IMR-90 (cell line): ENCODE measurements at regions not wholly inside any gene's neighbourhood (a gene's known extent, or its start where the extent isn't known, plus 50 kb on each side); places are given as distances from the start of the nearest gene placed in this dataset.

Experiments
- ATAC-seq: fragments of 200-7000 bp; cut with Tn5 transposase; 2 replicates; pipeline ENCODE4 v1.9.1; 2020; ENCODE audit warnings: low read depth, mild to moderate bottlenecking, moderate library complexity
- BruUV-seq: library from RNA; stranded (reverse); fragments of 400-500 nt; replicated peaks from 2 replicates; lab custom pipeline; 2021; lab: Mats Ljungman, UMichigan
- CTCF ChIA-PET: fragments of 300-600 bp; formaldehyde crosslinking; extraction: SDS; loops from one replicate; lab custom pipeline; 2021; ENCODE audit warnings: antibody characterized with exemption; lab: Yijun Ruan, JAX
- POLR2A ChIA-PET: fragments of 300-600 bp; sonication (Branson Sonifier 250); formaldehyde crosslinking; loops from one replicate; lab custom pipeline; 2022; ENCODE audit warnings: antibody characterized with exemption; ENCODE audit not compliant: unreplicated experiment; lab: Charles Lee
- DNase-seq: peaks from one replicate; pipeline ENCODE4 v3.0.0; 2013
- H2AFZ ChIP-seq: replicated peaks from 2 replicates; pipeline ENCODE3; 2013; ENCODE audit warnings: low read length, mild to moderate bottlenecking; ENCODE audit not compliant: poor library complexity
- H2AK5ac ChIP-seq: 2 replicates; pipeline ENCODE4 v1.6.1; 2013; ENCODE audit warnings: low read depth, low read length, inconsistent platforms
- H2AK9ac ChIP-seq: replicated peaks from 2 replicates; pipeline ENCODE3; 2013; ENCODE audit warnings: mild to moderate bottlenecking, low read depth, low read length, moderate library complexity; ENCODE audit not compliant: poor library complexity
- H2BK120ac ChIP-seq: 2 replicates; pipeline ENCODE4 v1.6.1; 2013; ENCODE audit warnings: low read depth, low read length, inconsistent platforms
- H2BK15ac ChIP-seq: 3 replicates; pipeline ENCODE4 v1.6.1; 2013; ENCODE audit warnings: low read depth, low read length, inconsistent platforms
- H2BK20ac ChIP-seq: 2 replicates; pipeline ENCODE4 v1.6.1; 2013; ENCODE audit warnings: low read depth, mild to moderate bottlenecking, inconsistent platforms, low read length, moderate library complexity
- H2BK5ac ChIP-seq: 2 replicates; pipeline ENCODE4 v1.6.1; 2013; ENCODE audit warnings: mild to moderate bottlenecking, low read depth, low read length, inconsistent platforms; ENCODE audit not compliant: poor library complexity, severe bottlenecking
- H3K14ac ChIP-seq: replicated peaks from 2 replicates; pipeline ENCODE4 v1.6.1; 2013; ENCODE audit warnings: low read depth, low read length, inconsistent platforms
- H3K18ac ChIP-seq: 2 replicates; pipeline ENCODE4 v1.6.1; 2013; ENCODE audit warnings: low read depth, low read length, control low read depth
- H3K23ac ChIP-seq: 2 replicates; pipeline ENCODE4 v1.6.1; 2013; ENCODE audit warnings: low read depth, low read length, inconsistent platforms
- H3K27ac ChIP-seq: 2 replicates; pipeline ENCODE4 v1.5.1; 2013; ENCODE audit warnings: mild to moderate bottlenecking, control low read depth, low read length; ENCODE audit not compliant: insufficient read depth
- H3K27me3 ChIP-seq: 2 replicates; pipeline ENCODE4 v1.6.1; 2013; ENCODE audit warnings: low read length; ENCODE audit not compliant: control insufficient read depth, insufficient read depth
- H3K36me3 ChIP-seq: 2 replicates; pipeline ENCODE4 v1.6.1; 2013; ENCODE audit warnings: low read length, mixed read lengths; ENCODE audit not compliant: control insufficient read depth, insufficient read depth
- H3K4ac ChIP-seq: 2 replicates; pipeline ENCODE4 v1.6.1; 2013; ENCODE audit warnings: low read depth, low read length, inconsistent platforms
- H3K4me1 ChIP-seq: 2 replicates; pipeline ENCODE4 v1.6.1; 2013; ENCODE audit warnings: low read length, mixed read lengths; ENCODE audit not compliant: control insufficient read depth, insufficient read depth
- H3K4me2 ChIP-seq: 2 replicates; pipeline ENCODE4 v1.6.1; 2013; ENCODE audit warnings: low read depth, mild to moderate bottlenecking, control low read depth, low read length, moderate library complexity
- H3K4me3 ChIP-seq: 2 replicates; pipeline ENCODE4 v1.5.1; 2013; ENCODE audit warnings: low read depth, mild to moderate bottlenecking, control low read depth, low read length, moderate library complexity; ENCODE audit not compliant: insufficient read depth
- H3K56ac ChIP-seq: 2 replicates; pipeline ENCODE4 v1.6.1; 2013; ENCODE audit warnings: low read length, inconsistent platforms; ENCODE audit not compliant: insufficient read depth; ENCODE audit errors: extremely low read depth
- H3K79me1 ChIP-seq, 2 experiments: 2 replicates each; pipeline ENCODE4 v1.6.1; 2013; ENCODE audit warnings: low read length in 2 of 2, inconsistent platforms in 1 of 2, low read depth in 1 of 2
- H3K9ac ChIP-seq: 2 replicates; pipeline ENCODE4 v1.6.1; 2013; ENCODE audit warnings: low read depth, low read length, control low read depth
- H3K9me1 ChIP-seq: 2 replicates; pipeline ENCODE4 v1.6.1; 2013; ENCODE audit warnings: low read length, inconsistent platforms; ENCODE audit not compliant: insufficient read depth
- H3K9me3 ChIP-seq: 2 replicates; pipeline ENCODE4 v1.6.1; 2013; ENCODE audit warnings: low read length; ENCODE audit not compliant: control insufficient read depth, insufficient read depth
- H4K20me1 ChIP-seq: 2 replicates; pipeline ENCODE4 v1.6.1; 2013; ENCODE audit warnings: low read length, inconsistent platforms; ENCODE audit not compliant: insufficient read depth
- H4K5ac ChIP-seq: 2 replicates; pipeline ENCODE4 v1.6.1; 2013; ENCODE audit warnings: mild to moderate bottlenecking, low read depth, low read length, control low read depth
- H4K8ac ChIP-seq, 2 experiments: 2 replicates each; pipeline ENCODE4 v1.6.1; 2013; ENCODE audit warnings: low read depth in 2 of 2, low read length in 2 of 2, control low read depth in 1 of 2, inconsistent platforms in 1 of 2
- H4K91ac ChIP-seq: 2 replicates; pipeline ENCODE4 v1.6.1; 2013; ENCODE audit warnings: low read depth, low read length, inconsistent platforms; ENCODE audit not compliant: insufficient read depth
- BHLHE40 ChIP-seq: fragments of 150-350 bp; IDR thresholded peaks from 2 replicates; pipeline ENCODE4 v1.6.1; 2016; ENCODE audit warnings: mild to moderate bottlenecking, low read depth, low read length
- CEBPB ChIP-seq: IDR thresholded peaks from 2 replicates; pipeline ENCODE4 v1.6.1; 2012; ENCODE audit warnings: low read depth, low read length, improper control_type of control experiment
- CHD1 ChIP-seq: IDR thresholded peaks from 2 replicates; pipeline ENCODE4 v1.6.1; 2012; ENCODE audit warnings: low read depth, low read length, improper control_type of control experiment
- FOS ChIP-seq: fragments of 150-350 bp; IDR thresholded peaks from 2 replicates; pipeline ENCODE4 v1.6.1; 2016; ENCODE audit warnings: low read depth, low read length
- MAFK ChIP-seq: IDR thresholded peaks from 2 replicates; pipeline ENCODE4 v1.6.1; 2012; ENCODE audit warnings: low read depth, low read length, improper control_type of control experiment
- MAZ ChIP-seq: IDR thresholded peaks from 2 replicates; pipeline ENCODE4 v1.6.1; 2012; ENCODE audit warnings: low read depth, mild to moderate bottlenecking, low read length, improper control_type of control experiment, moderate library complexity, borderline replicate concordance
- MXI1 ChIP-seq: IDR thresholded peaks from 2 replicates; pipeline ENCODE4 v1.6.1; 2012; ENCODE audit warnings: low read depth, mild to moderate bottlenecking, low read length, moderate library complexity, borderline replicate concordance
- NFE2L2 ChIP-seq: fragments of 150-350 bp; IDR thresholded peaks from 2 replicates; pipeline ENCODE4 v1.6.1; 2016; ENCODE audit warnings: low read depth, mild to moderate bottlenecking, low read length
- POLR2A ChIP-seq: IDR thresholded peaks from 2 replicates; pipeline ENCODE4 v1.6.1; 2012; ENCODE audit warnings: mild to moderate bottlenecking, low read depth, low read length
- RAD21 ChIP-seq: IDR thresholded peaks from 2 replicates; pipeline ENCODE4 v1.6.1; 2012; ENCODE audit warnings: low read length, improper control_type of control experiment
- RCOR1 ChIP-seq: IDR thresholded peaks from 2 replicates; pipeline ENCODE4 v1.6.1; 2012; ENCODE audit warnings: mild to moderate bottlenecking, low read length, improper control_type of control experiment; ENCODE audit not compliant: insufficient replicate concordance
- RFX5 ChIP-seq: IDR thresholded peaks from 2 replicates; pipeline ENCODE4 v1.8.0; 2012; ENCODE audit warnings: low read depth, mild to moderate bottlenecking, low read length, moderate library complexity
- SMC3 ChIP-seq: fragments of 150-350 bp; IDR thresholded peaks from 2 replicates; pipeline ENCODE4 v1.6.1; 2016; ENCODE audit warnings: low read depth, mild to moderate bottlenecking, antibody characterized with exemption, low read length, moderate library complexity
- WGBS, 2 experiments: methylation state at CpG; one replicate each; pipeline versions ENCODE4 v1.1.5 to v1.1.7; 2013; ENCODE audit warnings: missing lambda C conversion rate in 2 of 2; ENCODE audit not compliant: insufficient read length in 1 of 2; ENCODE audit errors: extremely low coverage in 2 of 2; 5-methylcytosine and 5-hydroxymethylcytosine counted together
- dilution Hi-C: fragments of 300-500 bp; cut with HindIII; formaldehyde crosslinking; loops from one replicate; pipeline ENCODE4 v1.14.3; 2018; ENCODE audit warnings: low sequenced_read_pairs; ENCODE audit not compliant: unreplicated experiment
- in situ Hi-C: fragments of 300-500 bp; cut with MboI; formaldehyde crosslinking; loops from 3 replicates; pipeline ENCODE4 v1.14.3; 2019; ENCODE audit warnings: low sequenced_read_pairs, inconsistent platforms, mixed read lengths
- intact Hi-C: fragments of 100-400 bp; cut with micrococcal nuclease; formaldehyde crosslinking; loops from 2 replicates; pipeline ENCODE4 v1.10.0; 2022
- TF ChIP-seq, protein P1 (sequence below): fragments of 150-350 bp; IDR thresholded peaks from 2 replicates; pipeline ENCODE4 v1.6.1; 2016; ENCODE audit warnings: low read depth, mild to moderate bottlenecking, low read length, moderate library complexity, borderline replicate concordance
- TF ChIP-seq, protein P2 (sequence below): conservative IDR thresholded peaks from 2 replicates; pipeline ENCODE4 v1.5.1; 2012; ENCODE audit warnings: mild to moderate bottlenecking, low read depth, low read length, improper control_type of control experiment
- TF ChIP-seq, protein P3 (sequence below): fragments of 150-350 bp; IDR thresholded peaks from 2 replicates; pipeline ENCODE4 v1.6.1; 2017; ENCODE audit warnings: mild to moderate bottlenecking, antibody characterized with exemption, low read length, low read depth

DNA sequence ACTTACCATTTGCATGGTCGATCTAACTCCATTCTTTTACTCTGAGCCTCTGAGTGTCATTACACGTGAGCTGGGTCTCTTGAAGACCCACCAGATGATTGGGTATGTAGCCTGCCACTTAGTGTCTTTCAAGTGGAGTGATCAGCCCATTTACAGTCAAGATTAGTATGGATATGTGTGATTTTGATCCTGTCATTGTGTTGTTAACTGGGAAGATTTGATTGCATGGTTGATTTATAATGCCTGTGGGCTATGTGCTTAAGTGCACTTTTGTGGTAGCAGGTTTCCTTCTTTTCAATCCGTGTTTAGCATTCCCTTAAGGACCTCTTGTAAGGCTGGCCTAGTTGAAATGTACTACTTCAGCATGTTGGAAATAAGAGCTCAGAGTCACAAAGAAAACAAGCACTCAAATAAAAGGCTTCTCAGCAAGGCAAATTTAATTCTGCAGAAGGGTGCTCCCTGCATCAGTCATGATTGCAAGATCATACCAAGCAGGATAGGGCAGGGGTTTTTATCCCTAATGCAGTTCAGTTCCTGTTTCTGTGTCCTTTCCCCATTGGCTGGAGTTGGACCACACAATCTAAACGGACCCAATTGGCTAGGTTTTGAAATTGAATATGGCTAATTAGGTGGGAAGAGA lies 230.7 kb upstream of the SYT4 start:
- WGBS, 2 experiments, result no CpG with 5 or more reads among the region's 4 CpGs
- no peak overlapping the region for H3K4me3 ChIP-seq
- no peak overlapping the region for H3K14ac ChIP-seq
- H3K56ac ChIP-seq, result no peak overlapping the region
- no peak overlapping the region for H3K27ac ChIP-seq
- POLR2A ChIA-PET, result no interaction called here
- H2BK20ac ChIP-seq, result no peak overlapping the region
- H2BK5ac ChIP-seq, result no peak overlapping the region
- H3K4ac ChIP-seq, result no peak overlapping the region
- H3K4me1 ChIP-seq, result no peaks in the 10 kb centered on the region
- intact Hi-C loops (no loop called here), in situ Hi-C loops (no loop called here), dilution Hi-C loops (no loop called here)
- H4K20me1 ChIP-seq, result no peaks in the 10 kb centered on the region
- H3K4me2 ChIP-seq, result no peak overlapping the region
- H3K9me1 ChIP-seq, result no peaks in the 10 kb centered on the region
- H3K27me3 ChIP-seq, result no peaks in the 10 kb centered on the region
- H3K9ac ChIP-seq, result no peak overlapping the region
- no peak overlapping the region for H4K91ac ChIP-seq
- BruUV-seq, result no TSS peak
- H4K5ac ChIP-seq, result no peak overlapping the region
- no peaks in the 10 kb centered on the region for H3K79me1 ChIP-seq
- no peak overlapping the region for H3K23ac ChIP-seq
- no peak for DNase-seq
- ATAC-seq, result no peak
- no peak overlapping the region for H3K18ac ChIP-seq
- CTCF ChIA-PET, result no interaction called here
- H2AK5ac ChIP-seq, result no peak overlapping the region
- no peak overlapping the region for H2BK15ac ChIP-seq
- H2BK120ac ChIP-seq, result no peak overlapping the region
- no peak overlapping the region for H2AK9ac ChIP-seq
- peaks cover 8% of the 10 kb centered on the region for H3K9me3 ChIP-seq
- no peak for TF ChIP-seq SMC3
- no peak for TF ChIP-seq FOS
- TF ChIP-seq, protein P1, sequence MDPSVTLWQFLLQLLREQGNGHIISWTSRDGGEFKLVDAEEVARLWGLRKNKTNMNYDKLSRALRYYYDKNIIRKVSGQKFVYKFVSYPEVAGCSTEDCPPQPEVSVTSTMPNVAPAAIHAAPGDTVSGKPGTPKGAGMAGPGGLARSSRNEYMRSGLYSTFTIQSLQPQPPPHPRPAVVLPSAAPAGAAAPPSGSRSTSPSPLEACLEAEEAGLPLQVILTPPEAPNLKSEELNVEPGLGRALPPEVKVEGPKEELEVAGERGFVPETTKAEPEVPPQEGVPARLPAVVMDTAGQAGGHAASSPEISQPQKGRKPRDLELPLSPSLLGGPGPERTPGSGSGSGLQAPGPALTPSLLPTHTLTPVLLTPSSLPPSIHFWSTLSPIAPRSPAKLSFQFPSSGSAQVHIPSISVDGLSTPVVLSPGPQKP, result no peak
- TF ChIP-seq POLR2A, result no peak
- TF ChIP-seq, protein P2, sequence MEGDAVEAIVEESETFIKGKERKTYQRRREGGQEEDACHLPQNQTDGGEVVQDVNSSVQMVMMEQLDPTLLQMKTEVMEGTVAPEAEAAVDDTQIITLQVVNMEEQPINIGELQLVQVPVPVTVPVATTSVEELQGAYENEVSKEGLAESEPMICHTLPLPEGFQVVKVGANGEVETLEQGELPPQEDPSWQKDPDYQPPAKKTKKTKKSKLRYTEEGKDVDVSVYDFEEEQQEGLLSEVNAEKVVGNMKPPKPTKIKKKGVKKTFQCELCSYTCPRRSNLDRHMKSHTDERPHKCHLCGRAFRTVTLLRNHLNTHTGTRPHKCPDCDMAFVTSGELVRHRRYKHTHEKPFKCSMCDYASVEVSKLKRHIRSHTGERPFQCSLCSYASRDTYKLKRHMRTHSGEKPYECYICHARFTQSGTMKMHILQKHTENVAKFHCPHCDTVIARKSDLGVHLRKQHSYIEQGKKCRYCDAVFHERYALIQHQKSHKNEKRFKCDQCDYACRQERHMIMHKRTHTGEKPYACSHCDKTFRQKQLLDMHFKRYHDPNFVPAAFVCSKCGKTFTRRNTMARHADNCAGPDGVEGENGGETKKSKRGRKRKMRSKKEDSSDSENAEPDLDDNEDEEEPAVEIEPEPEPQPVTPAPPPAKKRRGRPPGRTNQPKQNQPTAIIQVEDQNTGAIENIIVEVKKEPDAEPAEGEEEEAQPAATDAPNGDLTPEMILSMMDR, result no peak
- TF ChIP-seq CEBPB, result no peak
- TF ChIP-seq CHD1, result no peak
- no peak for TF ChIP-seq RFX5
- TF ChIP-seq MAZ, result no peak
- no peak for TF ChIP-seq BHLHE40
- no peak for TF ChIP-seq RAD21
- no peak for TF ChIP-seq MAFK
- no peak for TF ChIP-seq NFE2L2
- no peak for TF ChIP-seq RCOR1
- TF ChIP-seq, protein P3, sequence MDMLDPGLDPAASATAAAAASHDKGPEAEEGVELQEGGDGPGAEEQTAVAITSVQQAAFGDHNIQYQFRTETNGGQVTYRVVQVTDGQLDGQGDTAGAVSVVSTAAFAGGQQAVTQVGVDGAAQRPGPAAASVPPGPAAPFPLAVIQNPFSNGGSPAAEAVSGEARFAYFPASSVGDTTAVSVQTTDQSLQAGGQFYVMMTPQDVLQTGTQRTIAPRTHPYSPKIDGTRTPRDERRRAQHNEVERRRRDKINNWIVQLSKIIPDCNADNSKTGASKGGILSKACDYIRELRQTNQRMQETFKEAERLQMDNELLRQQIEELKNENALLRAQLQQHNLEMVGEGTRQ, result no peak
- no peak for TF ChIP-seq MXI1
- H3K36me3 ChIP-seq, result no peaks in the 10 kb centered on the region
- H4K8ac ChIP-seq, result no peak overlapping the region
- no peak overlapping the region for H2AFZ ChIP-seq
